ENCODE measurements at regions not wholly inside any gene's neighbourhood (a gene's known extent, or its start where the extent isn't known, plus 50 kb on each side); places are given as distances from the start of the nearest gene placed in this dataset.

DNA sequence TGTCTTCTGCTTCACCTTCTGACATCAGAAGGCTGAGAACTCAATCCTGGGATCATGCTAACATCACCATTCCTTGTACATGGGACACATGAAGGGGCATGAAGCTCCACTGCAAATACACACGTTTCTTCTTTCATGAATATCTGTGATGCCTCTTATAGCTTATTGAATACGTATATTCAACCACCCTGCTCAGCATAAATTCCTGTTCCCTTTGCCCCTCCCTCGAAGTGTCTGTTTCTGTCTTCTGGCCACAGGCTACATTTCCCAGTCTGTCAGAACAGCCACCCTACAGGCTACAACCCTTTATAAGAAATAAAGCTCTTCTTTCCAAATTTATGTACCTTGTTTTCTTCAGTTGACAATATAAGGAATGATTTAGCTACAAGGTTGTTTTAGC is 201.3 kb upstream of the STS start:
- TF ChIP-seq, protein P1, sequence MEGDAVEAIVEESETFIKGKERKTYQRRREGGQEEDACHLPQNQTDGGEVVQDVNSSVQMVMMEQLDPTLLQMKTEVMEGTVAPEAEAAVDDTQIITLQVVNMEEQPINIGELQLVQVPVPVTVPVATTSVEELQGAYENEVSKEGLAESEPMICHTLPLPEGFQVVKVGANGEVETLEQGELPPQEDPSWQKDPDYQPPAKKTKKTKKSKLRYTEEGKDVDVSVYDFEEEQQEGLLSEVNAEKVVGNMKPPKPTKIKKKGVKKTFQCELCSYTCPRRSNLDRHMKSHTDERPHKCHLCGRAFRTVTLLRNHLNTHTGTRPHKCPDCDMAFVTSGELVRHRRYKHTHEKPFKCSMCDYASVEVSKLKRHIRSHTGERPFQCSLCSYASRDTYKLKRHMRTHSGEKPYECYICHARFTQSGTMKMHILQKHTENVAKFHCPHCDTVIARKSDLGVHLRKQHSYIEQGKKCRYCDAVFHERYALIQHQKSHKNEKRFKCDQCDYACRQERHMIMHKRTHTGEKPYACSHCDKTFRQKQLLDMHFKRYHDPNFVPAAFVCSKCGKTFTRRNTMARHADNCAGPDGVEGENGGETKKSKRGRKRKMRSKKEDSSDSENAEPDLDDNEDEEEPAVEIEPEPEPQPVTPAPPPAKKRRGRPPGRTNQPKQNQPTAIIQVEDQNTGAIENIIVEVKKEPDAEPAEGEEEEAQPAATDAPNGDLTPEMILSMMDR (conservative IDR thresholded peaks at IDR 0.05; ENCODE audit: low read depth, low read length) = no peak
- TF ChIP-seq EZH2 (IDR thresholded peaks at IDR 0.05; ENCODE audit: borderline replicate concordance, low read depth, low read length, poor library complexity, severe bottlenecking) = no peak
